CD4-positive, alpha-beta T cell treated with Interleukin-12 subunit alpha and Interleukin-12 subunit beta, for 1 hour (primary cell): ENCODE measurements at regions not wholly inside any gene's neighbourhood (a gene's known extent, or its start where the extent isn't known, plus 50 kb on each side); places are given as distances from the start of the nearest gene placed in this dataset.
"Not testable (repeated sequence)": the region's sequence is repeated elsewhere in the genome, so short reads cannot be mapped to it uniquely, and the experiment has no call there.

ENCODE experiments used
- DNase-seq: peaks from one replicate; pipeline ENCODE4 v3.0.0-alpha.2; 2020

- DNase-seq = no peak
These were observed 70.6 kb upstream of the SEPTIN5 start for GRCh38 chr22:19643448-19644313.

- no peak for DNase-seq
These were observed 69.7 kb upstream of the SEPTIN5 start for GRCh38 chr22:19644314-19645223.

DNA sequence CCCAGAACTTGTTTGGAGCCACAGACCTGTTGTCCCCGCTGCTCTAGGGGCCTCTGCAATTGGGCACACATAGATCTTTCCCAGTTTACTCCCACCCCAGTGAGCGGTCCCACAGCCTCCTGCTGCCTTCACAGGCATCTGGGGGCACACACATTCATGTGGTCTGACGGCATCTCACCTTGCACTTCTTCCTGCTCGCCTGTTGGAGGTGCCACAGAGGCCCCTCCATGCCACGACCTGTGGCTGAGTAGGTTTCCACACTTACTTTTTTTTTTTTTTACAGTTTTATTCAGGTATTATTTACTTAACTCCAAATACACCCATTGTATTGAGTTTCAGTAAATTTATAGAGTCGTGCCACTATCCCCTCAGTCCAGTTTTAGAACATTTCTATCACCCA lies 68.9 kb upstream of the SEPTIN5 start:
- DNase-seq = no peak

- DNase-seq = no peak
These were observed 68.4 kb upstream of the SEPTIN5 start for GRCh38 chr22:19645905-19646304.

- DNase-seq = no peak
These were observed 67.9 kb upstream of the SEPTIN5 start for GRCh38 chr22:19646383-19646782.

- DNase-seq = no peak
These were observed 65.8 kb upstream of the SEPTIN5 start for GRCh38 chr22:19648419-19648929.

GRCh38 chr22:19652316-19652715 lies 62.0 kb upstream of the SEPTIN5 start:
- DNase-seq = no peak

DNA sequence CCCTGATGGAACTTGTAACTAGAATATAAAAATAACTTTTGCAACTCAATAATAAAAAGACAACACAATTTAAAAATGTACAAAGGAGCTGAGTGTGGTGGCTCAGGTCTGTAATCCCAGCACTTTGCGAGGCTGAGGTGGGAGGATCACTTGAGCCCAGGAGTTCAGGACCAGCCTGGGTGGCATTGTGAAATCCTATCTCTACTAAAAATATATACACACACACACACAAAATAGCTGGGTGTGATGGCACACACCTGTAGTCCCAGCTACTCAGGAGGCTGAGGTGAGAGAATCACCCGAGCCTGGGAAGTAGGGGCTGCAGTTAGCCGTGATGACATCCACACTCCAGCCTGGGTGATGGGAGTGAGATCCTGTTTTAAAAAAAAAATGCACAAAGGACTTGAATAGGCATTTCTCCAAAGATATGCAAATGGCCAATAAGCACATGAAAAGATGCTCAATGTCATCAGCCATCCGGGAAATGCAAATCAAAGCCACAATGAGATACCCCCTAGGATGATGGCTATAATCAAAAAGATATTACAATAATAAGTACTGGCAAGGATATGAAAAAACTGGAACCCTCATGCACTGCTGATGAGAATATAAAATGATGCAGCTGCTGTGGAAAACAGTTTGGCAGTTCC lies 59.8 kb upstream of the SEPTIN5 start:
- no peak for DNase-seq

DNA sequence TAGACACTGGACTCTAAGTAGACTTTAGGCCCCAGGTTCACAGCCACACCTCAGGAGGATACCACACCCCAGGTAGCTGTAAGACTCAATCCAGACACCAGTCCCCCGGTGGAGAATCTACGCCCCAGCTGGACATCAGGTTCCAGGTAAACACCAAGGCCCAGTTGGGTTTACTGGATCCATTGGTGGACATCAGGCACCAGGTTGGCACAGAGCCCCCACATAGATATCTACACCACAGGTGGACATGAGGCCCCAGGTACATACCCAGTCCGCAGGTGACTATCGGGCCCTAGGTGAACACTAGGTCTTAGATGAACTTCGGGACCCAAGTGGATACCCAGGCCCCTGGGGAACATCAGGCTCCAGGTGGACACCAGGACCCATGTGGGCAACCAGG lies 58.9 kb upstream of the SEPTIN5 start:
- no peak for DNase-seq

DNA sequence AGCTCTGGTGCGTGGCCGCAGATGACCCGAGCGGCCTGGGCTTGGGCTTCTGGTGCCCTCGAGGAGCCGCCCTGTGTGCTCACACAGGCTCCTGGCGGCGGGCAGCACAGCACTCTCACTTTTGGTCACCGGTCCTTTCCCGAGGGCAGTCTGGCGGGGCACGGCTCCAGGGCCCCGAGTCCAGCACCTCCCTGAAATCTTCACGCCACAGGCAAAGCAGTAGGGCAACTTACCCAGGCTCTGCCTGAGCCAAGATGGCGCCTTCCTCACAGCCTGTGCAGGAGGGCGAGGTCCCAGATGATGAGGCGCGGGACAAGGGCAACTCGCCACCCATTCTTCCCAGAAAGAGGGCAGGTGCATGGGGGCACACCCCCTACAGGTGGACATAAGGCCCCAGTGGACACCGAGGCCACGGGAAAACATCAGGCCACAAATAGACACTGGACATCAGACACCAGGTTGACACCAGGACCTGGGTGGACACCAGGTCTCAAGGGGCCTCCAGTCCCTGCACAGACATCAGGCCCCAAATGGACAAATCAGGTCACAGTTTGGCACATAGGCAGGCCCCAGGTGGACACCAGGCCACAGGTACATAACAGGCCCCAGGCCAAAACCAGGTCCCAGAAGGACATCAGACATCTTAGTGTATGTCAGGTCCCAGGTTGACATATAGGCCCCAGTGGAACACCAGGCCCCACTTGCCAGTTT lies 57.6 kb upstream of the SEPTIN5 start:
- DNase-seq = no peak

GRCh38 chr22:19657252-19658056 lies 56.8 kb upstream of the SEPTIN5 start:
- no peak for DNase-seq

DNA sequence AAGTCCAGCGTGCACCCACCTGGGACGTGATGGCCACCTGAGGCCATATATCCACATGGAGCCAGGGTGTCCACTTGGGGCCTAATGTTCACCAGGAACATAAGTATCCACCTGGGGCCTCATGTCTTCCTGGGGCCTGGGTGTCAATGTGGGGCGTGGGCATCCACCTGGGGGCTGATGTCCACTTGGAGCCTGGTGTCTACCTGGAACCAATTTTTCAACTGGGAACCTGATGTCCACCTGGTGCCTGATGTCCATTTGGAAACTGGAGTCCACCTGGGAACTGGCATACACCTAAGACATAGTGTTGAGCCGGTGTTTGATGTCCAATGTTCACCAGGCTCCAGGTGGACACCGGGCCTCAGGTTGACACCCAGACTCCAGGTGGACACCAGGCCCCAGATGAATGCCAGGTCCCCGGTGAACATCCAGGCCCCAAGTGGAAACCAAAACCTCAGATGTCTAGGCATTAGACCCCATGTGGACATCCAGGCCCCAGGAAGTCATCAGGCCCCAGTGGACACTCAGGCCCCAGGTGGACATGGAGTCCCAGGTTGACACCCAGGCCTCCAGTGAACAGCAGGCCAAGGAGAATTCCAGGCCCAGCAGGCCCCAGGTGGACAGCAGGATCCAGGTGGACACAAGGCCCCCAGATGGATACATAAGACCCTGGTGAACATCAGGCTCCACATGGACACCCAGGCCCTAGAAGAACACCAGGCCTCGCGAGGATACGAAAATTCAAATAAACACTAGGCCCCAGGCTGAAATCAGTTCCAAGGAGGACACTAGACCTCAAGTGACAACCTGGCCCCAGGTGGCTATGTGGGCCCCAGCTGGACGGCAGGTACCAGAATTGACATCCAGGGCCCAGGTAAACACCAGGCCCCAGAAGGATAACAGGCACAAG lies 56.0 kb upstream of the SEPTIN5 start:
- DNase-seq = no peak

DNA sequence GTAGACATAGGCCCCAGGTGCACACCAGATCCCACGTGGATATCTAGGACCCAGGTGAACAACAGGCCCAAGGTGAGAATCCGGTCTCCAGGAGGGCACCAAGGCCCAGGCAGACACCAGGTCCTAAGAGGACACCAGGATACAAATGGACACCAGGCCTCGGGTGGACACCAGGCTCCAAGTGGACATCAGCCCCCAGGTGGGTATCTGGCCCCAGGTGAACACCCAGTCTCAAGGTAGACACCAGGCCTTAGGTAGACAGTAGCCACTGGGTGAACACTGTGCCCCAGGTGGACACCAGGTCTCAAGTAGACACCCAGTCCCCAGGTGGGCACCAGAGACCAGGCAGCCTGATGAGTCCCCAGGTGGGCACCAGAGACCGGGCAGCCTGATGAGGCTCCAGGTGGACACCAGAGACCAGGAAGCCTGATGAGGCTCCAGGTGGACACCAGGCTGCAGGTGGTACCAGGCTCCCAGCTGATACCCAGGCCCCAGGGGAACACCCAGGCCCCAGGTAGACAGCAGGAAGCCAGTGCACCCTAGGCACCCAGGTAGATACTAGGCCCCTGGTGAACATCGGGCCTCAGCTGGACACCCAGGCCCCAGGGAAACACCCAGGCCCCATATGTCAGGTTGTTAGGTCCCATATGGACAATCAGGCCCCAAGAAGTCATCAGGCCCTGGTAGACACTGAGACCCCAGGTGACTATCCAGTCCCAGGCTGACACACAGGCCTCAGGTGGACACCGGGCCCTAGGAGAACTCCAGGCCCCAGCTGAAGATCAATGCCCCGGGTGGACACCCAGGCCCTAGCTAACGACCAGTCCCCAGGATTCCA lies 55.1 kb upstream of the SEPTIN5 start:
- DNase-seq = no peak

GRCh38 chr22:19659805-19660345 lies 54.4 kb upstream of the SEPTIN5 start:
- no peak for DNase-seq

DNA sequence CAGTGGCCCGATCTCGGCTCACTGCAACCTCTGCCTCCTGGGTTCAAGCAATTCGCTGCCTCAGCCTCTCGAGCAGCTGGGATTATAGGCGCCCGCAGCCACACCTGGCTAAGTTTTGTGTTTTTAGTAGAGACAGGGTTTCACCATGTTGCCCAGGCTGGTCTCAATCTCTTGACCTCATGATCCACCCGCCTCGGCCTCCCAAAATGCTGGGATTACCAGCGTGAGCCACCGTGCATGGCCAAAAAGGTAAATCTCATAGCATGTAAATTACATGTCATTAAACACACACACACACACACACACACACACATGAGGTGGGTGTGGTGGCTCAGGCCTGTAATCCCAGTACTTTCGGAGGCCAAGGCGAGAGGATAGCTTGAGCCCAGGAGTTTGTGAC lies 53.7 kb upstream of the SEPTIN5 start:
- DNase-seq = not testable (repeated sequence)

DNA sequence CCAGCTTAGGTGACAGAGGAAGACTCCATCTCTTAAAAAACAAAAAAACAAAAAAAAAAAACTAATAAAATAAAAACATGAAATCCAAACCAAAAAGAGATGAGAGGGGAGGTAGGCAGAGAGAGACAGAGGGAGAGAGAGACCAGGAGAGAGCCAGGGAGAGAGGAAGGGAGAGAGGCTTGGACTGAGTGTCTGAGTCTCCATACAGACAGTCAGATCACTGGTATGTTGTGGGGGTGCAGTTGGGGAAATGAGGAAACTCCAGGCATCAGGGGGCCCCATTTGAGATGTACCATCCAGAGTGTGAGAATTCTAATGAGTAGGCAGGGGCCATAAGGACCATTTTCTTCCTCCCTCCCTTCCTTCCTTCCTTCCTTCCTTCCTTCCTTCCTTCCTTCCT lies 53.1 kb upstream of the SEPTIN5 start:
- DNase-seq = no peak

- DNase-seq = not testable (repeated sequence)
These were observed 52.1 kb upstream of the SEPTIN5 start for GRCh38 chr22:19662049-19662684.

GRCh38 chr22:19663286-19663815 lies 51.0 kb upstream of the SEPTIN5 start:
- DNase-seq = no peak
